H9 (cell line): ENCODE measurements at regions not wholly inside any gene's neighbourhood (a gene's known extent, or its start where the extent isn't known, plus 50 kb on each side); places are given as distances from the start of the nearest gene placed in this dataset.

Source experiments
- DNase-seq: peaks from one replicate; pipeline ENCODE4 v3.0.0-alpha.2; 2017
- H2AFZ ChIP-seq: one replicate; pipeline ENCODE4 v1.6.1; 2013; ENCODE audit warnings: mild to moderate bottlenecking, low read length, control low read depth, moderate library complexity
- H2AK5ac ChIP-seq: 2 replicates; pipeline ENCODE4 v1.6.1; 2013; ENCODE audit warnings: low read length, control low read depth, mixed read lengths; ENCODE audit not compliant: insufficient read length
- H2BK120ac ChIP-seq: one replicate; pipeline ENCODE4 v1.6.1; 2013; ENCODE audit warnings: low read depth, mild to moderate bottlenecking, low read length, control low read depth, inconsistent platforms; ENCODE audit not compliant: poor library complexity, severe bottlenecking
- H2BK12ac ChIP-seq: 2 replicates; pipeline ENCODE4 v1.6.1; 2013; ENCODE audit warnings: low read length, control low read depth, mixed read lengths, low read depth; ENCODE audit not compliant: insufficient read length
- H2BK15ac ChIP-seq: 2 replicates; pipeline ENCODE4 v1.6.1; 2013; ENCODE audit warnings: low read depth, low read length, control low read depth
- H2BK20ac ChIP-seq: one replicate; pipeline ENCODE4 v1.6.1; 2013; ENCODE audit warnings: low read depth, mild to moderate bottlenecking, low read length, control low read depth, inconsistent platforms; ENCODE audit not compliant: poor library complexity, severe bottlenecking
- H2BK5ac ChIP-seq: 2 replicates; pipeline ENCODE4 v1.6.1; 2013; ENCODE audit warnings: low read length, control low read depth, mixed read lengths; ENCODE audit not compliant: insufficient read length
- H3K14ac ChIP-seq: 2 replicates; pipeline ENCODE4 v1.6.1; 2013; ENCODE audit warnings: low read length, control low read depth; ENCODE audit not compliant: insufficient read depth
- H3K18ac ChIP-seq: 2 replicates; pipeline ENCODE4 v1.6.1; 2013; ENCODE audit warnings: low read depth, mild to moderate bottlenecking, mixed read lengths, low read length, control low read depth; ENCODE audit not compliant: insufficient read length
- H3K23ac ChIP-seq: 2 replicates; pipeline ENCODE4 v1.6.1; 2013; ENCODE audit warnings: low read length, control low read depth, mixed read lengths, low read depth; ENCODE audit not compliant: insufficient read length
- H3K23me2 ChIP-seq: 2 replicates; pipeline ENCODE4 v1.6.1; 2013; ENCODE audit warnings: low read depth, mild to moderate bottlenecking, mixed read lengths, low read length, control low read depth; ENCODE audit not compliant: insufficient read length, poor library complexity, severe bottlenecking
- H3K27ac ChIP-seq: 2 replicates; pipeline ENCODE4 v1.5.1; 2013; ENCODE audit warnings: low read length, control low read depth, mixed read lengths, low read depth; ENCODE audit not compliant: insufficient read length
- H3K27me3 ChIP-seq: 2 replicates; pipeline ENCODE4 v1.6.1; 2013; ENCODE audit warnings: low read length, control low read depth, inconsistent platforms; ENCODE audit not compliant: insufficient read depth
- H3K4ac ChIP-seq: 2 replicates; pipeline ENCODE4 v1.6.1; 2013; ENCODE audit warnings: low read depth, mild to moderate bottlenecking, control low read depth, inconsistent platforms, low read length, moderate library complexity
- H3K4me1 ChIP-seq: 2 replicates; pipeline ENCODE4 v1.6.1; 2013; ENCODE audit warnings: low read length, control low read depth, inconsistent platforms; ENCODE audit not compliant: insufficient read depth
- H3K4me2 ChIP-seq: 2 replicates; pipeline ENCODE4 v1.6.1; 2013; ENCODE audit warnings: low read length, control low read depth, mixed read lengths; ENCODE audit not compliant: insufficient read length, insufficient read depth
- H3K56ac ChIP-seq: 2 replicates; pipeline ENCODE4 v1.6.1; 2013; ENCODE audit warnings: low read depth, mild to moderate bottlenecking, mixed read lengths, low read length, control low read depth; ENCODE audit not compliant: insufficient read length
- H3K79me1 ChIP-seq: 2 replicates; pipeline ENCODE4 v1.6.1; 2013; ENCODE audit warnings: low read depth, mild to moderate bottlenecking, moderate library complexity, low read length, control low read depth, inconsistent platforms; ENCODE audit not compliant: insufficient read depth, poor library complexity, severe bottlenecking
- H3K79me2 ChIP-seq: 2 replicates; pipeline ENCODE4 v1.6.1; 2013; ENCODE audit warnings: low read length, control low read depth, inconsistent platforms; ENCODE audit not compliant: insufficient read depth
- H3K9ac ChIP-seq: 2 replicates; pipeline ENCODE4 v1.6.1; 2013; ENCODE audit warnings: low read length, control low read depth, mixed read lengths; ENCODE audit not compliant: insufficient read length; ENCODE audit errors: extremely low read depth
- H3K9me3 ChIP-seq: one replicate; pipeline ENCODE4 v1.6.1; 2013; ENCODE audit warnings: low read depth, low read length, inconsistent platforms; ENCODE audit not compliant: control insufficient read depth
- H3T11ph ChIP-seq: one replicate; pipeline ENCODE4 v1.6.1; 2013; ENCODE audit warnings: mild to moderate bottlenecking, low read length, control low read depth, inconsistent platforms
- H4K20me1 ChIP-seq: one replicate; pipeline ENCODE4 v1.6.1; 2013; ENCODE audit not compliant: control insufficient read depth, insufficient read length, insufficient read depth
- H4K5ac ChIP-seq: 2 replicates; pipeline ENCODE4 v1.6.1; 2013; ENCODE audit warnings: low read depth, mild to moderate bottlenecking, mixed read lengths, low read length, control low read depth; ENCODE audit not compliant: insufficient read length
- H4K8ac ChIP-seq: replicated peaks from 2 replicates; pipeline ENCODE4 v1.6.1; 2013; ENCODE audit warnings: low read length, control low read depth, mixed read lengths, low read depth; ENCODE audit not compliant: insufficient read length
- H4K91ac ChIP-seq: 2 replicates; pipeline ENCODE4 v1.6.1; 2013; ENCODE audit warnings: low read depth, mild to moderate bottlenecking, moderate library complexity, mixed read lengths, low read length, control low read depth; ENCODE audit not compliant: insufficient read length
- H3K27ac Mint-ChIP-seq, 3 experiments: 2 replicates in 2 of 3; 3 replicates in 1 of 3; pipeline ENCODE4 v1.8.0; 2020 to 2021; ENCODE audit warnings: mixed read lengths in 3 of 3, mild to moderate bottlenecking in 1 of 3, moderate library complexity in 1 of 3
- H3K27me3 Mint-ChIP-seq: 2 replicates; pipeline ENCODE4 v1.8.0; 2021; ENCODE audit warnings: low read depth, mild to moderate bottlenecking, moderate library complexity, mixed read lengths
- H3K36me3 Mint-ChIP-seq, 3 experiments: 2 replicates in 2 of 3; 3 replicates in 1 of 3; pipeline ENCODE4 v1.8.0; 2020 to 2021; ENCODE audit warnings: low read depth in 3 of 3, mixed read lengths in 3 of 3; ENCODE audit not compliant: insufficient read depth in 1 of 3
- H3K4me1 Mint-ChIP-seq, 2 experiments: 2 replicates each; pipeline ENCODE4 v1.8.0; 2020; ENCODE audit warnings: mixed read lengths in 2 of 2
- H3K4me3 Mint-ChIP-seq, 2 experiments: 2 replicates in 1 of 2; 3 replicates in 1 of 2; pipeline ENCODE4 v1.8.0; 2020 to 2021; ENCODE audit warnings: mild to moderate bottlenecking in 2 of 2, mixed read lengths in 2 of 2, moderate library complexity in 1 of 2
- H3K9me3 Mint-ChIP-seq, 2 experiments: 2 replicates in 1 of 2; 3 replicates in 1 of 2; pipeline ENCODE4 v1.8.0; 2020; ENCODE audit warnings: mild to moderate bottlenecking in 2 of 2, mixed read lengths in 2 of 2, moderate library complexity in 1 of 2
- CTCF ChIP-seq: fragments of 200-600 bp; sonication (generic); conservative IDR thresholded peaks from 3 replicates; pipeline ENCODE4 v1.8.0; 2021; ENCODE audit warnings: antibody characterized with exemption, mild to moderate bottlenecking
- WGBS: extraction: QIAGEN DNeasy Blood & Tissue Kit; methylation state at CpG from one replicate; pipeline ENCODE4 v1.1.7; 2013; ENCODE audit warnings: missing lambda C conversion rate, low lambda C conversion rate, mixed read lengths; ENCODE audit not compliant: insufficient read length; ENCODE audit errors: extremely low coverage; 5-methylcytosine and 5-hydroxymethylcytosine counted together

- Histone ChIP-seq H2BK12ac (no peak overlapping the region), H3K56ac (no peak overlapping the region), H2BK5ac (no peak overlapping the region), H3T11ph (no peak overlapping the region), H2BK120ac (no peak overlapping the region), H3K79me1 (no peaks in the 10 kb centered on the region), H4K5ac (no peak overlapping the region), H3K18ac (no peak overlapping the region), H3K4me2 (no peak overlapping the region), H3K4ac (no peak overlapping the region), H3K9me3 (no peaks in the 10 kb centered on the region), H3K27ac (no peak overlapping the region), H4K8ac (no peak overlapping the region), H2BK20ac (no peak overlapping the region), H3K9ac (no peak overlapping the region), H3K23ac (no peak overlapping the region), H3K14ac (no peak overlapping the region), H3K27me3 (no peaks in the 10 kb centered on the region), H3K4me1 (no peaks in the 10 kb centered on the region), H4K91ac (no peak overlapping the region), H3K23me2 (no peaks in the 10 kb centered on the region), H2BK15ac (no peak overlapping the region), H2AK5ac (no peak overlapping the region), H2AFZ (no peak overlapping the region), H4K20me1 (no peaks in the 10 kb centered on the region), H3K79me2 (no peaks in the 10 kb centered on the region)
- H3K4me1 Mint-ChIP-seq, result 0 out of 4 replicates have a peak, but pooled peaks cover 0 to 2% of the 10 kb centered on the region in 2 experiments
- no peak for DNase-seq
- WGBS, result no CpG with 5 or more reads among the region's 4 CpGs
- no peak for TF ChIP-seq CTCF
- peaks cover 0 to 18% (median 4%) of the 10 kb centered on the region in 3 experiments; a peak in 4 of 7 replicates for H3K36me3 Mint-ChIP-seq
- peaks cover 10 to 19% of the 10 kb centered on the region in 2 experiments for H3K9me3 Mint-ChIP-seq
- no peaks in the 10 kb centered on the region for H3K27me3 Mint-ChIP-seq
- no peak overlapping the region for H3K4me3 Mint-ChIP-seq
- no peak overlapping the region for H3K27ac Mint-ChIP-seq
These were observed 223.8 kb downstream of the THBS2 start for GRCh38 chr6:169029861-169030260.
